Ascending aorta (tissue), 2 donors: ENCODE measurements at regions not wholly inside any gene's neighbourhood (a gene's known extent, or its start where the extent isn't known, plus 50 kb on each side); places are given as distances from the start of the nearest gene placed in this dataset.

Experiments used
- DNase-seq, 2 donors: peaks; one replicate each; pipeline ENCODE4 v3.0.0-alpha.2; 2019; ENCODE audit warnings: low spot score in 2 of 2
- H3K27ac ChIP-seq, 2 donors: fragments of 200-600 bp; sonication (generic); one replicate each; pipeline ENCODE4 v1.5.1; 2016 to 2017; ENCODE audit warnings: mild to moderate bottlenecking in 1 of 2
- H3K27me3 ChIP-seq: fragments of 200-600 bp; sonication (generic); one replicate; pipeline ENCODE4 v1.5.1; 2017
- H3K36me3 ChIP-seq, 2 donors: fragments of 200-600 bp; sonication (generic); one replicate each; pipeline ENCODE4 v1.5.1; 2016
- H3K4me1 ChIP-seq, 2 donors: fragments of 200-600 bp; sonication (generic); one replicate each; pipeline ENCODE4 v1.5.1; 2016 to 2017; ENCODE audit warnings: mild to moderate bottlenecking in 1 of 2
- H3K4me3 ChIP-seq, 2 donors: fragments of 200-600 bp; sonication (generic); one replicate each; pipeline ENCODE4 v1.5.1; 2016 to 2017; ENCODE audit warnings: mild to moderate bottlenecking in 1 of 2
- H3K9me3 ChIP-seq, 2 donors: fragments of 200-600 bp; sonication (generic); one replicate each; pipeline ENCODE4 v1.5.1; 2016
- intact Hi-C: fragments of 100-400 bp; cut with DNase I; formaldehyde crosslinking; loops from one replicate; pipeline ENCODE4 v1.15.1; 2023
- TF ChIP-seq, protein P1 (sequence below), 3 experiments: fragments of 200-600 bp in 2 of 3; fragments of 450-650 bp in 1 of 3; sonication (generic) in 2 of 3; IDR thresholded peaks; one replicate each; pipeline ENCODE4 v1.5.1; 2016 to 2019; ENCODE audit warnings: antibody characterized with exemption in 3 of 3, mild to moderate bottlenecking in 1 of 3, moderate library complexity in 1 of 3

DNA sequence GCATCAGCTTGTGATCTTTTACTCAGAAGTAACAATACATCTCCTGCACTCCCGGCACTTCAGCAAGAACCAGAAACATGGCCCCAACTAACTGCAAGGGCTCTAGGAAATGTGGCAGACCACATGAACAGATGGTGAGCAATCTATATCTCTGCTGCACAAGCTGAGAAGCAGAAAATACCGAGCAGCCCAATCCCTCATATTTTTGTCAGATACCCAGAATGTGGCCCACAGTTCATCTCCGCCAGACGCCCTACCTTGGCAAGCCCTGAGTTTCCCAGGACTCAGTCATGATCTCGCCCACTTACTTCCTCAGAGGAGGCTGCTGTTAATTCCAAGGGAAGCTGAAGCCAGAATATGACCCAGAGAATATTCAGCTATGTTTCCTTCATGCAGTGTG is 63.1 kb upstream of the PHACTR1 start:
- Histone ChIP-seq H3K4me3 (no peak overlapping the region), H3K4me1 (no peaks in the 10 kb centered on the region), H3K9me3 (peaks cover 0 to 6% of the 10 kb centered on the region in 2 donors), H3K27me3 (no peaks in the 10 kb centered on the region), H3K36me3 (no peaks in the 10 kb centered on the region), H3K27ac (no peak overlapping the region)
- intact Hi-C loops = no loop called here
- TF ChIP-seq, protein P1, sequence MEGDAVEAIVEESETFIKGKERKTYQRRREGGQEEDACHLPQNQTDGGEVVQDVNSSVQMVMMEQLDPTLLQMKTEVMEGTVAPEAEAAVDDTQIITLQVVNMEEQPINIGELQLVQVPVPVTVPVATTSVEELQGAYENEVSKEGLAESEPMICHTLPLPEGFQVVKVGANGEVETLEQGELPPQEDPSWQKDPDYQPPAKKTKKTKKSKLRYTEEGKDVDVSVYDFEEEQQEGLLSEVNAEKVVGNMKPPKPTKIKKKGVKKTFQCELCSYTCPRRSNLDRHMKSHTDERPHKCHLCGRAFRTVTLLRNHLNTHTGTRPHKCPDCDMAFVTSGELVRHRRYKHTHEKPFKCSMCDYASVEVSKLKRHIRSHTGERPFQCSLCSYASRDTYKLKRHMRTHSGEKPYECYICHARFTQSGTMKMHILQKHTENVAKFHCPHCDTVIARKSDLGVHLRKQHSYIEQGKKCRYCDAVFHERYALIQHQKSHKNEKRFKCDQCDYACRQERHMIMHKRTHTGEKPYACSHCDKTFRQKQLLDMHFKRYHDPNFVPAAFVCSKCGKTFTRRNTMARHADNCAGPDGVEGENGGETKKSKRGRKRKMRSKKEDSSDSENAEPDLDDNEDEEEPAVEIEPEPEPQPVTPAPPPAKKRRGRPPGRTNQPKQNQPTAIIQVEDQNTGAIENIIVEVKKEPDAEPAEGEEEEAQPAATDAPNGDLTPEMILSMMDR (IDR thresholded peaks at IDR 0.05) = no peak
- no peak for DNase-seq

DNA sequence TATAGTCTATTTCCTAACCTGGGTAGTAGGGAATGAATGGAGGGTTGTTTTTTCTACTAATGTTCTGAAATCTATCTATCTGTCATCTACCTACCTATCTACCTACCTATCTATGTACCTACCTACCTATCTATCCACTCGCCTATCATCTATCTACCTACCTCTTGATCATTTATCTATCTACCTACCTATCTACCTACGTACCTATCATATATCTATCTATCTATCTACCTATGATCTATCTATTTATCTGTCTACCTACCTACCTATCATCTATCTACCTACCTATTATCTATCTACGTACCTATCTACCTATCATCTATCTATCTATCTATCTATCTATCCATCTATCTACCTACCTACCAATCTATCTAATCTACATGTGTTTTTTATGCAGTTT is 62.5 kb upstream of the PHACTR1 start:
- intact Hi-C loops = no loop called here
- H3K4me3 ChIP-seq = no peak overlapping the region
- H3K9me3 ChIP-seq = peaks cover 0 to 6% of the 10 kb centered on the region in 2 donors
- DNase-seq = no peak
- H3K27ac ChIP-seq = no peak overlapping the region
- no peaks in the 10 kb centered on the region for H3K36me3 ChIP-seq
- TF ChIP-seq, protein P1 (IDR thresholded peaks at IDR 0.05) = no peak
- H3K4me1 ChIP-seq = no peaks in the 10 kb centered on the region
- no peaks in the 10 kb centered on the region for H3K27me3 ChIP-seq

DNA sequence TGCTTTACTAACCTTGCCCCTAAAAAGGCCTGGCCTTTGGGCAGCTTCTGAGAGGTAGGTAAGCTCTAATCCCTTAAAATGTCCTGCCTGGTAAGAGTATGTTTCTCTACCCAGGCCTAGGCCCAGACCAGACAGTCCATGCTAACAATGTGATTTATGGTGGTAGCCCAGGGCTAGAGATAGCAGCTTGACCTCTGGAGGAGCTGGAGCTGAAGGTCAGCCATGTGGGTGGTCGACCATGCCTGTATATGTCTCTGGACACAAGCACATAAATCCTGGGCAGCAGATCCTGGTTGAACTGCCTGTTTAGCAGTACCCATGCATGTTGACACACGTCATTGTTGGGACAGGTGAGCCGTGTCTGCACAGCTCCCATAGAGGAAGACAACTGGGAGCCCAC is 62.1 kb upstream of the PHACTR1 start:
- Histone ChIP-seq H3K27ac (no peak overlapping the region), H3K4me3 (no peak overlapping the region), H3K36me3 (no peaks in the 10 kb centered on the region), H3K27me3 (no peaks in the 10 kb centered on the region), H3K9me3 (peaks cover 0 to 2% of the 10 kb centered on the region in 2 donors), H3K4me1 (no peaks in the 10 kb centered on the region)
- intact Hi-C loops = no loop called here
- TF ChIP-seq, protein P1 (IDR thresholded peaks at IDR 0.05) = no peak
- no peak for DNase-seq

DNA sequence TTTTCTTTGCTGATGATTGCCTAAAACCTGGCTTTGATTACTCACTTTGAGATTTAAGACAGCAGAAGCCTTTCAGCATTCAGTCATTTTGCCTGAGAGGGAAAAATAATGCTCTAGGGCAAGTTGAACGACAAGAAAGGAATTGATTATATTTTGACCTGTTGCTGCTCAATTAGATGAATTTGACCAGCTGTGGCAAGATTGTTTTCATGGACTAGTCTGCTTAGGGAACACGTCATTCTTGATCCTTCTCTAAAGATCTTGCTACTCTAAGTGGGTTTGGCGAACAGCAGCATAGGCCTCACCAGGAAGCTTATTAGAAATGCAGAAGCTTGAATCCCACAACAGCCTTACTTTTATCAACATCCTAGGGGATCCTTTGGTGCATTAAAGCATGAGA is 59.7 kb upstream of the PHACTR1 start:
- H3K4me1 ChIP-seq = no peaks in the 10 kb centered on the region
- H3K9me3 ChIP-seq = no peaks in the 10 kb centered on the region
- TF ChIP-seq, protein P1 (IDR thresholded peaks at IDR 0.05) = no peak
- H3K36me3 ChIP-seq = no peaks in the 10 kb centered on the region
- H3K27ac ChIP-seq = no peak overlapping the region
- H3K4me3 ChIP-seq = no peak overlapping the region
- intact Hi-C loops = no loop called here
- no peak for DNase-seq
- H3K27me3 ChIP-seq = no peaks in the 10 kb centered on the region

DNA sequence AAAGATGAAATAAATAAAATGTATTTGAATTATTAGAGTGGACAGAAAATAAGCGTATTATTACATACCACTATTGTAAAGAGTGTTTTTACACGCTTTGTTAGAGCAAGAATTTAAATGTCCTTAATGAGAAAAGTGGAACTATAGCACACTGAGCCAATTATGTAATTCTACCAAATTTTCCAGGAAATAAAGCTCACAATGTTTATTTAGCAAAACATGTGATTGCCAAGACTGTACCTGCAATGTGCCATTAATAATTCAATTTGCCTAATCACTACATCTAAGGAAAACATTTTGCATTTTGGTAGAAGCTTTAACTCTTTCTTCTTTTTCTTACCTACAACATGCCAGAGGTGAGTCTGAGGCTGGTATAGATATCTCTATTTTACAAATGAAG is 58.7 kb upstream of the PHACTR1 start:
- H3K27ac ChIP-seq = no peak overlapping the region
- TF ChIP-seq, protein P1 (IDR thresholded peaks at IDR 0.05) = no peak
- H3K4me1 ChIP-seq = no peaks in the 10 kb centered on the region
- no peaks in the 10 kb centered on the region for H3K27me3 ChIP-seq
- H3K36me3 ChIP-seq = no peaks in the 10 kb centered on the region
- no peak overlapping the region for H3K4me3 ChIP-seq
- intact Hi-C loops = no loop called here
- no peak for DNase-seq
- H3K9me3 ChIP-seq = no peaks in the 10 kb centered on the region

DNA sequence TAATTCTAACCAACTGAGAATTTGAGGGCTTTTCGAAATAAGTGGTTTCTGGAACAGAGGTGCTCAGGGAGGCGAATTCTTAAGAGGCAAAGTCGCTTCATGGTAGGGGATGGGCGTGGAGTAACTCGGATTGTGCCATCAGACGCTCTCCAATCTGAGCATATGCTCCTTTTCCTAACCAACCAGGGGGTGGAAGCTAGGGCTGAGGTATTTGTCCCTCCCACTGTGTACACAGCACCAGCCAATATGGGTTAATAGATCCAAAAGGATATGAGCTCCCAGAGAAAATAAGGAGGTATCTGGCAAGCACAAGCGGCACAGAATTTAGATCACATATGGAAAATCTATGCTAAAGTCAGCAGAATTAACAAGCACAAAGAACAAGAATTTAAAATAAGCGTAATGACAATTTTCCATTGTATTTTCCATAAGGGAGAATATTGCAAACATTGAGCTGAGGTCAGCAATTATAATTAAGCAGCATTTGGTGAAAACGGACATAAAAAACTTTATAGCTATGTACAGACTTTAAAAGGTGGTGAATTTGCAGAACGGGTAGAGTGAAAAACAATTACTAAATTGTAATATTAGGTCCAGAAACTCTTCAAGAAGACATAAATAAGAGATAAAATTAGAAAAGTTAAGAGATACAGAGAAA is 55.0 kb upstream of the PHACTR1 start:
- TF ChIP-seq, protein P1 (IDR thresholded peaks at IDR 0.05) = no peak
- intact Hi-C loops = no loop called here

More for the DNA sequence above, 55.0 kb upstream of the PHACTR1 start:
- no peaks in the 10 kb centered on the region for H3K4me1 ChIP-seq
- no peaks in the 10 kb centered on the region for H3K27me3 ChIP-seq
- no peaks in the 10 kb centered on the region for H3K9me3 ChIP-seq
- no peaks in the 10 kb centered on the region for H3K36me3 ChIP-seq
- no peak overlapping the region for H3K27ac ChIP-seq
- H3K4me3 ChIP-seq = no peak overlapping the region
- no peak for DNase-seq
